ENCODE measurements at regions not wholly inside any gene's neighbourhood (a gene's known extent, or its start where the extent isn't known, plus 50 kb on each side); places are given as distances from the start of the nearest gene placed in this dataset.

DNA sequence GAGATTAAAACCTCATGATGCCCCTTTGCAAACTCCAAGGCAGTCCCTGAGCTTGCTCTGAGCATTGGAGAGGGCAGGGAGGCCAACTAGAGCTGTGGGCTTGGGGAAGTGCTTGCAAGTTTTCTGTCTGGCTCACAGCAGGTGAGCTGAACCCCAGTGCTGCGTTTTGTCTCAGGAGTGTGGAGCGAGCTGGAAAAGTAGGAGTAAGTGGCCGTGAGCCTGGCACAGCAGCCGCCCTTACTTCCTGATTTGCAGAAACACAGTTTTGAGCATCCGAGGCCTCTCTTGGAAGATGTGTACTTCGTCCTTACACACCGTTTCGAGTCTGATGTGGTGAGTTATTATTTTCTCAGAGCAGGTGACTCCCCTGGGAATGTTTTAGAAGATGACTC, 221.2 kb upstream of the C1orf174 start:
- Histone ChIP-seq H3K9me3 (ENCODE audit: insufficient read depth, low read depth, low read length) (peaks cover 9% of the 10 kb centered on the region), H3K4me1 (ENCODE audit: insufficient read depth, low read length) (no peaks in the 10 kb centered on the region), H2AFZ (ENCODE audit: low read depth, low read length) (no peak overlapping the region), H3K9ac (ENCODE audit: low read length) (no peak overlapping the region), H3K27ac (ENCODE audit: low read depth, low read length) (no peak overlapping the region), H3K36me3 (ENCODE audit: insufficient read depth, low read length) (no peaks in the 10 kb centered on the region), H3K4me3 (ENCODE audit: insufficient read depth, low read depth, low read length) (no peak overlapping the region), H3K79me2 (ENCODE audit: insufficient read depth, low read length) (no peaks in the 10 kb centered on the region), H3K27me3 (ENCODE audit: insufficient read depth, low read length) (no peaks in the 10 kb centered on the region), H4K20me1 (ENCODE audit: insufficient read depth, low read length) (no peaks in the 10 kb centered on the region), H3K4me2 (ENCODE audit: low read length) (no peak overlapping the region)
- Mint-ChIP-seq H3K36me3 (ENCODE audit: low read depth, unreplicated experiment) (no peaks in the 10 kb centered on the region), H3K27ac (ENCODE audit: unreplicated experiment) (no peak overlapping the region), H3K4me3 (ENCODE audit: unreplicated experiment) (no peak overlapping the region), H3K4me1 (ENCODE audit: low read depth, unreplicated experiment) (no peaks in the 10 kb centered on the region), H3K9me3 (ENCODE audit: unreplicated experiment) (peaks cover 7% of the 10 kb centered on the region), H3K27me3 (ENCODE audit: low read depth, unreplicated experiment) (peaks cover 9% of the 10 kb centered on the region)
- TF ChIP-seq, protein P1, sequence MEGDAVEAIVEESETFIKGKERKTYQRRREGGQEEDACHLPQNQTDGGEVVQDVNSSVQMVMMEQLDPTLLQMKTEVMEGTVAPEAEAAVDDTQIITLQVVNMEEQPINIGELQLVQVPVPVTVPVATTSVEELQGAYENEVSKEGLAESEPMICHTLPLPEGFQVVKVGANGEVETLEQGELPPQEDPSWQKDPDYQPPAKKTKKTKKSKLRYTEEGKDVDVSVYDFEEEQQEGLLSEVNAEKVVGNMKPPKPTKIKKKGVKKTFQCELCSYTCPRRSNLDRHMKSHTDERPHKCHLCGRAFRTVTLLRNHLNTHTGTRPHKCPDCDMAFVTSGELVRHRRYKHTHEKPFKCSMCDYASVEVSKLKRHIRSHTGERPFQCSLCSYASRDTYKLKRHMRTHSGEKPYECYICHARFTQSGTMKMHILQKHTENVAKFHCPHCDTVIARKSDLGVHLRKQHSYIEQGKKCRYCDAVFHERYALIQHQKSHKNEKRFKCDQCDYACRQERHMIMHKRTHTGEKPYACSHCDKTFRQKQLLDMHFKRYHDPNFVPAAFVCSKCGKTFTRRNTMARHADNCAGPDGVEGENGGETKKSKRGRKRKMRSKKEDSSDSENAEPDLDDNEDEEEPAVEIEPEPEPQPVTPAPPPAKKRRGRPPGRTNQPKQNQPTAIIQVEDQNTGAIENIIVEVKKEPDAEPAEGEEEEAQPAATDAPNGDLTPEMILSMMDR (IDR thresholded peaks at IDR 0.05; ENCODE audit: insufficient read depth, low read depth, low read length): no peak
- TF ChIP-seq EZH2 (IDR thresholded peaks at IDR 0.05; ENCODE audit: insufficient read depth, low read length): no peak
- DNase-seq (ENCODE audit: low read depth) (no peak), FAIRE-seq (no peak)

DNA sequence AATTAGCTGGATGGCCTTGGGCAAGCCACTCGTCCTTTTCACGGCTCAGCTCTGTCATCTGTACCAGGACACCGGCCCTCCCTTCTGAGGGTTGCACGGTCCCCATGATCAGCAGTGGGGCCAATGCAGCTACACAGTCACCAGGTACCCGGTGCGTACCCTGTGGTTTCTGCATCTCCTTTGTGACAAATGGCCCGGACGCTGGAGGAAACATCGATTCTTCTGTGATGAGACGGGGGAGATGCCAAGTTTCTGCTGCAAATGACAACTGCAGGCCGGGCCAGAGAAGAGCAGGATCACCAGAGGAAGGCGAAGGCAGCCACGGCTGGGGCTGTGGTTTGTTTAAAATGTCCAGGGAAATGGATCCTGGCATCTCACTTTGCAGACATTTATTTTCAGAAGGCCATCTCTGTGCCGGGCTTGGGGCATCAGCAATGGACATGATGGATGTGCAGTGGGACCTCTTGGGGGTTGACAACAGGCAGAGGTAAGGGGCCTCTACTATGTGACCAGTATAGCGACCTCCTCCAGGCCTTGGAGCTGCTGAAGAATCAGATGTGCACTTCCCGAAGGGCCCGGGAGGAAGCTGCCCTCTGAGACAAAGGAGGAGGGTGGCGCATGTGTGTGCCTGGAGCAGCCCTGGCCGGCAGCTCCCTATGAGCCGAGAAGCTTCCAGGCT, 221.9 kb upstream of the C1orf174 start:
- H2AFZ ChIP-seq (ENCODE audit: low read depth, low read length): no peak overlapping the region
- DNase-seq (ENCODE audit: low read depth) (no peak), FAIRE-seq (no peak)
- Mint-ChIP-seq H3K4me1 (ENCODE audit: low read depth, unreplicated experiment) (no peaks in the 10 kb centered on the region), H3K27me3 (ENCODE audit: low read depth, unreplicated experiment) (peaks cover 9% of the 10 kb centered on the region), H3K4me3 (ENCODE audit: unreplicated experiment) (no peak overlapping the region), H3K9me3 (ENCODE audit: unreplicated experiment) (peaks cover 6% of the 10 kb centered on the region), H3K36me3 (ENCODE audit: low read depth, unreplicated experiment) (no peaks in the 10 kb centered on the region), H3K27ac (ENCODE audit: unreplicated experiment) (no peak overlapping the region)
- no peak overlapping the region for H3K27ac ChIP-seq (ENCODE audit: low read depth, low read length)
- no peak overlapping the region for H3K9ac ChIP-seq (ENCODE audit: low read length)
- H3K4me2 ChIP-seq (ENCODE audit: low read length): no peak overlapping the region
- H4K20me1 ChIP-seq (ENCODE audit: insufficient read depth, low read length): no peaks in the 10 kb centered on the region
- no peaks in the 10 kb centered on the region for H3K79me2 ChIP-seq (ENCODE audit: insufficient read depth, low read length)
- no peak for TF ChIP-seq EZH2 (IDR thresholded peaks at IDR 0.05; ENCODE audit: insufficient read depth, low read length)
- TF ChIP-seq, protein P1 (IDR thresholded peaks at IDR 0.05; ENCODE audit: insufficient read depth, low read depth, low read length): no peak
- no peaks in the 10 kb centered on the region for H3K36me3 ChIP-seq (ENCODE audit: insufficient read depth, low read length)
- no peaks in the 10 kb centered on the region for H3K27me3 ChIP-seq (ENCODE audit: insufficient read depth, low read length)
- no peak overlapping the region for H3K4me3 ChIP-seq (ENCODE audit: insufficient read depth, low read depth, low read length)
- no peaks in the 10 kb centered on the region for H3K4me1 ChIP-seq (ENCODE audit: insufficient read depth, low read length)
- peaks cover 10% of the 10 kb centered on the region for H3K9me3 ChIP-seq (ENCODE audit: insufficient read depth, low read depth, low read length)

DNA sequence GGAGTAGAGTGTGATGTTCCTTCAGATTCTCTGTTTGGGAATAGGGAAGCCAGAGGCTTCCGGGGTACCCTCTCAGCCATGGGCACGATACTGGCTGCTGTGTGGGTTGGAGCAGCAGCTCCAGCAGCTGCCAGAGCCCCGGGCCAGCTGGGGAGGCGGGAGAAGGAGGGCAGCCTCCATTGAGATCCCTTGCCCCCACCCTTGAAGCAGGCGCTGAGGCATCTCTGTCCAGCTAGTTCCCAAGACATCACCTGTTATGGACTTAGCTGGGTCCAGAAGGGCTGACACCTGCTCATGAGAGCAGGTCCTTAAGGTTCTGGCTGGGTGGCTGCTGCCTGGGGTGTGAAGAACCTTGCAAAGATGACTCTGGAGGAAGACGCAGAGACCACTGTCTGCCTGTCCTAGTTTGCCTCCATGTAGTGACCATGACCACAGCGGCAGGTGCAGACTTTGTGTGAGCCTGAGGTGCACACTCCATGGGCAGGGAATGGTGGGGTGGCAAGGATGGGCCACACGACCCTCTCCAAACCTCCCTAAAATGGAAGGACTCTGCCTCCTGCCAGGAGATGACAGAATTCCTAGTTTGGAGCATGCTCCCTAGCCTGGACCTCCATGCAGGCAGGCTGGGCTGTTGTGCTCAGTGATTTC, 222.6 kb upstream of the C1orf174 start:
- Histone ChIP-seq H4K20me1 (ENCODE audit: insufficient read depth, low read length) (no peaks in the 10 kb centered on the region), H3K79me2 (ENCODE audit: insufficient read depth, low read length) (no peaks in the 10 kb centered on the region), H3K27ac (ENCODE audit: low read depth, low read length) (no peak overlapping the region), H3K4me3 (ENCODE audit: insufficient read depth, low read depth, low read length) (no peak overlapping the region), H3K4me1 (ENCODE audit: insufficient read depth, low read length) (no peaks in the 10 kb centered on the region), H3K27me3 (ENCODE audit: insufficient read depth, low read length) (no peaks in the 10 kb centered on the region), H3K4me2 (ENCODE audit: low read length) (no peak overlapping the region), H3K9me3 (ENCODE audit: insufficient read depth, low read depth, low read length) (peaks cover 10% of the 10 kb centered on the region), H3K36me3 (ENCODE audit: insufficient read depth, low read length) (no peaks in the 10 kb centered on the region), H2AFZ (ENCODE audit: low read depth, low read length) (no peak overlapping the region), H3K9ac (ENCODE audit: low read length) (no peak overlapping the region)
- Mint-ChIP-seq H3K27ac (ENCODE audit: unreplicated experiment) (no peak overlapping the region), H3K4me1 (ENCODE audit: low read depth, unreplicated experiment) (no peaks in the 10 kb centered on the region), H3K4me3 (ENCODE audit: unreplicated experiment) (no peak overlapping the region), H3K9me3 (ENCODE audit: unreplicated experiment) (peaks cover 10% of the 10 kb centered on the region), H3K36me3 (ENCODE audit: low read depth, unreplicated experiment) (no peaks in the 10 kb centered on the region), H3K27me3 (ENCODE audit: low read depth, unreplicated experiment) (peaks cover 9% of the 10 kb centered on the region)
- DNase-seq (ENCODE audit: low read depth) (no peak), FAIRE-seq (no peak)
- TF ChIP-seq EZH2 (IDR thresholded peaks at IDR 0.05; ENCODE audit: insufficient read depth, low read length): no peak
- TF ChIP-seq, protein P1 (IDR thresholded peaks at IDR 0.05; ENCODE audit: insufficient read depth, low read depth, low read length): no peak
